ENCODE measurements at regions not wholly inside any gene's neighbourhood (a gene's known extent, or its start where the extent isn't known, plus 50 kb on each side); places are given as distances from the start of the nearest gene placed in this dataset.

DNA sequence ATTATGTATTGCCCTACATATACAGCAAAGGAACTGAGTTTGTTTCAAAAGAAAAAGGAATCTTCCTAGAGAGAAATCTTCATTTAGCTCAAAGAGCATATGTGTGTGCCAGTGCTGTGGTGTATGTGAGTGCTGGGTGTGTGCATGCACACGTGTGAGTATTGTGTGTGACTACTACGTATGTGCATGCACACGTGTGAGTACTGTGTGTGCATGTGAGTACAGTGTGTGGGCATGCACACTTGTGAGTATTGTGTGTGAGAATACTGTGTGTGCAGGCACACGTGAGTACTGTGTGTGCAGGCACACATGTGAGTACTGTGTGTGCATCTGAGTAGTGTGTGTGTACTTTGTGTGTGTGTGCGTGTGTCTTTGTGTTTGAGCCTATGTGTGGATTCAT lies 651.0 kb upstream of the B3GAT1 start:
- H3K4me3 ChIP-seq (ENCODE audit: low read depth, poor library complexity, severe bottlenecking): no peak overlapping the region
- TF ChIP-seq CTCF (IDR thresholded peaks at IDR 0.05) (no peak), POLR2A (IDR thresholded peaks at IDR 0.05) (no peak)
- intact Hi-C loops (cut with DNase I; ENCODE audit: low total_unique reads): no loop called here
- no peak for DNase-seq (ENCODE audit: low spot score in 2 of 2)
- 64 to 67% methylated on average over 5 of the region's 5 CpGs for WGBS, 2 donors

- 79 to 87% methylated on average over 2 of the region's 2 CpGs for whole genome bisulfite sequencing, 2 donors
- H3K4me3 ChIP-seq (ENCODE audit: low read depth, poor library complexity, severe bottlenecking): no peak overlapping the region
- DNase-seq (ENCODE audit: low spot score in 2 of 2): no peak
- intact Hi-C loops (cut with DNase I; ENCODE audit: low total_unique reads): no loop called here
- no peak for TF ChIP-seq POLR2A (IDR thresholded peaks at IDR 0.05)
- no peak for TF ChIP-seq CTCF (IDR thresholded peaks at IDR 0.05)
These were observed 649.1 kb upstream of the B3GAT1 start for GRCh38 chr11:135061166-135061565.

- intact Hi-C loops (cut with DNase I; ENCODE audit: low total_unique reads): no loop called here
- WGBS, 2 donors: 70 to 72% methylated on average over 11 of the region's 13 CpGs
- no peak overlapping the region for H3K4me3 ChIP-seq (ENCODE audit: low read depth, poor library complexity, severe bottlenecking)
- TF ChIP-seq POLR2A (IDR thresholded peaks at IDR 0.05) (no peak), CTCF (IDR thresholded peaks at IDR 0.05) (no peak)
- no peak for DNase-seq (ENCODE audit: low spot score in 2 of 2)
These were observed 634.9 kb upstream of the B3GAT1 start for GRCh38 chr11:135046986-135047385.

DNA sequence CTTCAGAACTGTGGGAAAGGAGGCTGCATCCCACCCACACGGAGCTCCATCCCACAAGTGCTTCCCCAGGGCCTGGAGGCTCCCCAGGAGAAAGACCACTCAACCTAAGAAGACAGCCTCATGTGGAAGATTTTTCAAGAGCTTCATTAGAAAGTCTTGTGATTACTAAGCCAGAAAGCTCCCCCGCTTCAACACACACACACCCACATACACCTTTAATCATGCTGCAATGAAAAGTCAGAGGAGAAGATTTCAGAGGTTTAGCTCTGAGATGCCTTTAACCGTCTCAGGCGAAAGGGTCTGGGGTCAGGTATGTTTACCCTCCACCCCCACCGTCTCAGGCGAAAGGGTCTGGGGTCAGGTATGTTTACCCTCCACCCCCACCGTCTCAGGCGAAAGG lies 634.5 kb upstream of the B3GAT1 start:
- 52 to 59% methylated on average over 6 of the region's 8 CpGs for WGBS, 2 donors
- intact Hi-C loops (cut with DNase I; ENCODE audit: low total_unique reads): no loop called here
- H3K4me3 ChIP-seq (ENCODE audit: low read depth, poor library complexity, severe bottlenecking): no peak overlapping the region
- DNase-seq (ENCODE audit: low spot score in 2 of 2): no peak
- TF ChIP-seq POLR2A (IDR thresholded peaks at IDR 0.05) (no peak), CTCF (IDR thresholded peaks at IDR 0.05) (no peak)

GRCh38 chr11:135043434-135043833 lies 631.4 kb upstream of the B3GAT1 start:
- intact Hi-C loops (cut with DNase I; ENCODE audit: low total_unique reads): no loop called here
- DNase-seq (ENCODE audit: low spot score in 2 of 2): no peak
- WGBS, 2 donors: 83% methylated on average over 4 of the region's 4 CpGs
- TF ChIP-seq POLR2A (IDR thresholded peaks at IDR 0.05) (no peak), CTCF (IDR thresholded peaks at IDR 0.05) (no peak)
- no peak overlapping the region for H3K4me3 ChIP-seq (ENCODE audit: low read depth, poor library complexity, severe bottlenecking)

DNA sequence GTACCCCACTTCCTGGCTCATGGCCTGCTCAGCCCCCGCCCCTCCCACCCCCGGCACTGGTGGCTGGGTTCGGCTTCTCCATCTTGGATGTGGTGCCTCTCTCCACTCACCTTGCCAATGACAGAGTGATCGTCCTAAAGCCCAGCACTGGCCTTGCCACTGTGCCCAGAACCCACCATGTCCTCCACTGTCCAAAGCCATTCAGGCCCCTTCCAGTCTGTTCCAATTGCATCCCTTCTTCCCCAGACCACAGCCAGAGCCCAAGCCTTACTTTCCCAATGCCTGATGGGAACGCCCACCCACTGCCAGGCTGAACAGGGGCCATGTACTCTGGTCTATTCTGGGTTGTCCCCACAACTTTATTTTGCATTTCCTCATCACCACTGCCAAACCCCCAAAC lies 625.8 kb upstream of the B3GAT1 start:
- TF ChIP-seq POLR2A (IDR thresholded peaks at IDR 0.05): no peak
- TF ChIP-seq CTCF (IDR thresholded peaks at IDR 0.05): no peak
- DNase-seq (ENCODE audit: low spot score in 2 of 2): no peak
- WGBS, 2 donors: 78 to 82% methylated on average over 5 of the region's 5 CpGs
- intact Hi-C loops (cut with DNase I; ENCODE audit: low total_unique reads): no loop called here
- no peak overlapping the region for H3K4me3 ChIP-seq (ENCODE audit: low read depth, poor library complexity, severe bottlenecking)

All from lower leg skin (tissue), 4 donors.